ENCODE measurements at regions not wholly inside any gene's neighbourhood (a gene's known extent, or its start where the extent isn't known, plus 50 kb on each side); places are given as distances from the start of the nearest gene placed in this dataset.
A peak's percentile ranks its signal among the peaks of the same experiment; 100 is the strongest.

DNA sequence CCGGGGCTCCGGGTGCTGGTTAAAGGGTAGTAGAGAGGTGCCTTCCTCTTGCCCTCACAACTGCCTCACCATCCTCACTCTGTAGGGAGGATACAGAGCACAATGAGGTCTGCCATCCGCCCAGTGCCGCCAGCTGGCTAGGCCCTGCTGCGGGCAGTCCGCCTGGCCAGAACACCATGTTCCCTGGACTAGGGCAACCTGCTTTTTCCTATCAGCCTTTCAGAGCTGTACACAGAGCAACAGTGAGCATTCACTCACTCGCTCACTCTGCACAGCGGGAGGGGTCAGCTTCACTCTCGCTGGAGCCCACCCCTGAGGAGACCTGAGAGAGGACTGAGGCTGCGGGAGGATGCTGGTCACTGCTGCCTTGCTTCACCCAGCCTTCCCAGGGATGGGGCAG lies 218.7 kb upstream of the CHRNA7 start:
- H3K9me3 ChIP-seq (replicated peaks in 1 of 2; ENCODE audit: control insufficient read depth in 2 of 2, insufficient read depth in 1 of 2, low read depth in 1 of 2, low read length in 2 of 2) = no peaks in the 10 kb centered on the region
- no peak overlapping the region for H3K4me3 ChIP-seq (ENCODE audit: low read length in 2 of 2)
- no peak overlapping the region for H4K8ac ChIP-seq (ENCODE audit: low read depth, low read length)
- H3K14ac ChIP-seq (ENCODE audit: low read length) = peak overlapping the region; percentile 59
- H3K4ac ChIP-seq (ENCODE audit: low read length) = no peak overlapping the region
- H2BK5ac ChIP-seq (ENCODE audit: low read length) = no peak overlapping the region
- no peak overlapping the region for H3K23ac ChIP-seq (ENCODE audit: low read depth, low read length, poor library complexity)
- H3K27ac ChIP-seq (replicated peaks; ENCODE audit: low read length) = no peak overlapping the region
- no CpG with 5 or more reads among the region's 10 CpGs for WGBS, 2 donors (ENCODE audit: extremely low coverage in 2 of 2, insufficient read length in 2 of 2, insufficient replicate concordance in 1 of 2)
- H2AK5ac ChIP-seq (ENCODE audit: low read depth, low read length) = no peak overlapping the region
- no peak overlapping the region for H2BK120ac ChIP-seq (ENCODE audit: low read depth, low read length)
- H3K79me1 ChIP-seq (ENCODE audit: low read depth, low read length) = no peaks in the 10 kb centered on the region
- no peak overlapping the region for H3K9ac ChIP-seq (ENCODE audit: low read depth, low read length, poor library complexity)
- no peaks in the 10 kb centered on the region for H3K36me3 ChIP-seq (replicated peaks in 1 of 2; ENCODE audit: control insufficient read depth in 2 of 2, insufficient read depth in 2 of 2, low read length in 2 of 2)
- no peak overlapping the region for H4K91ac ChIP-seq (ENCODE audit: low read depth, low read length, poor library complexity)
- no peak overlapping the region for H3K4me2 ChIP-seq (ENCODE audit: insufficient read depth, low read length, poor library complexity, severe bottlenecking)
- no peak overlapping the region for H2AFZ ChIP-seq (ENCODE audit: low read length)
- no peak overlapping the region for H2BK15ac ChIP-seq (ENCODE audit: low read length)
- H3K27me3 ChIP-seq (ENCODE audit: control insufficient read depth in 3 of 3, insufficient read depth in 3 of 3, low read depth in 1 of 3, low read length in 3 of 3) = no peaks in the 10 kb centered on the region
- DNase-seq (ENCODE audit: low spot score) = no peak
- no peak overlapping the region for H2BK12ac ChIP-seq (ENCODE audit: low read length)
- no peaks in the 10 kb centered on the region for H3K4me1 ChIP-seq (ENCODE audit: control insufficient read depth in 2 of 2, insufficient read depth in 1 of 2, low read depth in 1 of 2, low read length in 2 of 2)
- H3K18ac ChIP-seq (ENCODE audit: low read length) = no peak overlapping the region

DNA sequence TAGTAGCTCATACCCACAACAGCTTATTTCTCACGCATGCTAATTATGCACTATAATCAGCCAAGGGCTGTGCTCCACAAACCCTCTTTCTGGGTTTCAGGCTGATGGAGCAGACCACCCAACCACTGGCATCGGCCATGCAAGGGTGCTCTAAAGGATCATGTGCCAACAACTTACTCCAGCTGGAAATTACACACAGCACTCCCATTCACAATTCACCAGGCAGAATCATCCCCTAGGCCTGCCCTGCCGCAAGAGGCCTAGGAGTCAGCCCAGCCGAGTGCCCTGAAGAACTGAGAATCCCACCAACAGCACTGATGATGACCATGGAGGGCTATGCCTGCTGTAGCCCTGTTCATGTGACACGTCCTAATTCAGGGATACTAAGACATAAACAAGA lies 216.2 kb upstream of the CHRNA7 start:
- no peak overlapping the region for H3K18ac ChIP-seq (ENCODE audit: low read length)
- no peak overlapping the region for H4K8ac ChIP-seq (ENCODE audit: low read depth, low read length)
- H3K27me3 ChIP-seq (ENCODE audit: control insufficient read depth in 3 of 3, insufficient read depth in 3 of 3, low read depth in 1 of 3, low read length in 3 of 3) = no peaks in the 10 kb centered on the region
- no peak overlapping the region for H3K14ac ChIP-seq (ENCODE audit: low read length)
- H3K4me3 ChIP-seq (ENCODE audit: low read length in 2 of 2) = no peak overlapping the region
- H2BK12ac ChIP-seq (ENCODE audit: low read length) = no peak overlapping the region
- no peak overlapping the region for H3K4me2 ChIP-seq (ENCODE audit: insufficient read depth, low read length, poor library complexity, severe bottlenecking)
- no peak overlapping the region for H3K4ac ChIP-seq (ENCODE audit: low read length)
- H2AFZ ChIP-seq (ENCODE audit: low read length) = no peak overlapping the region
- no peaks in the 10 kb centered on the region for H3K9me3 ChIP-seq (replicated peaks in 1 of 2; ENCODE audit: control insufficient read depth in 2 of 2, insufficient read depth in 1 of 2, low read depth in 1 of 2, low read length in 2 of 2)
- no peak overlapping the region for H2BK120ac ChIP-seq (ENCODE audit: low read depth, low read length)
- no peak overlapping the region for H3K9ac ChIP-seq (ENCODE audit: low read depth, low read length, poor library complexity)
- H2BK15ac ChIP-seq (ENCODE audit: low read length) = no peak overlapping the region
- no peak overlapping the region for H4K91ac ChIP-seq (ENCODE audit: low read depth, low read length, poor library complexity)
- no peaks in the 10 kb centered on the region for H3K79me1 ChIP-seq (ENCODE audit: low read depth, low read length)
- H2AK5ac ChIP-seq (ENCODE audit: low read depth, low read length) = no peak overlapping the region
- no peak overlapping the region for H3K27ac ChIP-seq (replicated peaks; ENCODE audit: low read length)
- no peaks in the 10 kb centered on the region for H3K36me3 ChIP-seq (replicated peaks in 1 of 2; ENCODE audit: control insufficient read depth in 2 of 2, insufficient read depth in 2 of 2, low read length in 2 of 2)
- H2BK5ac ChIP-seq (ENCODE audit: low read length) = no peak overlapping the region
- DNase-seq (ENCODE audit: low spot score) = no peak
- H3K23ac ChIP-seq (ENCODE audit: low read depth, low read length, poor library complexity) = no peak overlapping the region
- H3K4me1 ChIP-seq (ENCODE audit: control insufficient read depth in 2 of 2, insufficient read depth in 1 of 2, low read depth in 1 of 2, low read length in 2 of 2) = no peaks in the 10 kb centered on the region
- WGBS, 2 donors (ENCODE audit: extremely low coverage in 2 of 2, insufficient read length in 2 of 2, insufficient replicate concordance in 1 of 2) = no CpG with 5 or more reads among the region's 5 CpGs

DNA sequence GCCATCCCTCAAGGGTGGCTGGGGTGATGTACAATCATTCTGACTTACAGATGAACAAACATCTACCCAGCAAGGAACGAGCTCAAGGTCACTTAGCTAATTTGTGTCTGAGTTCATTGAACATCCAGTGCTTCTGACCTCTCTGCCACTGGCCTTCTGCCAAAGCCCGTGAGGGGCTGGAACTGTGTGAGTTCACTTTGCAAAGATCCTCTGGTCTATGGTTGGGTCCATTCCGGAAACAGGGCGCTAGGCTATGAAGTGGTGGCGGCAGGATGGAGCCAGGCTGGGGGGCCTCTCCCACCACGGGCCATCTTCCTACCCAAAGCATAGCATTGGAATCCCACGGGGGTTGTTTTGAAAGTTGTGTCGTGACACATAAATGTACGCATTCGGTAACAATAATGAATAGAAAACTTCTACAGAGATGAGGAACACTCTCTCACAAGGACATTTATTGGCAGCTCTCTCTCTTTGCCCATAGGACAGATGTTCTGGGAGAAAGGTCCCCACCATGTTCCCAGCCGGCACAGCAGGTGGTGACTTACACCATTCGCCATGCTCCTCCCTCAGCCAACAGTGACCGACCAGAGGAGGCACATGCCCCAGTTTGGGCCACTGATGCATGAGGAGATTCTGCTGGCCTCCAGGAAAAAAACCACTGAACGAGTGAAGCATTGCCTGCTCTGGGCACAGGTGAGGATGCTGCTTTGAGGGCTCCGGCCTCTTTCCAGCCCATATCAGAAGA lies 214.7 kb upstream of the CHRNA7 start:
- Histone ChIP-seq H2AFZ (ENCODE audit: low read length) (no peak overlapping the region), H3K36me3 (replicated peaks in 1 of 2; ENCODE audit: control insufficient read depth in 2 of 2, insufficient read depth in 2 of 2, low read length in 2 of 2) (no peaks in the 10 kb centered on the region), H2BK12ac (ENCODE audit: low read length) (no peak overlapping the region), H2AK5ac (ENCODE audit: low read depth, low read length) (no peak overlapping the region), H3K4me2 (ENCODE audit: insufficient read depth, low read length, poor library complexity, severe bottlenecking) (no peak overlapping the region), H4K91ac (ENCODE audit: low read depth, low read length, poor library complexity) (no peak overlapping the region), H3K9me3 (replicated peaks in 1 of 2; ENCODE audit: control insufficient read depth in 2 of 2, insufficient read depth in 1 of 2, low read depth in 1 of 2, low read length in 2 of 2) (no peaks in the 10 kb centered on the region), H3K14ac (ENCODE audit: low read length) (no peak overlapping the region), H3K23ac (ENCODE audit: low read depth, low read length, poor library complexity) (no peak overlapping the region), H3K27me3 (ENCODE audit: control insufficient read depth in 3 of 3, insufficient read depth in 3 of 3, low read depth in 1 of 3, low read length in 3 of 3) (no peaks in the 10 kb centered on the region), H3K18ac (ENCODE audit: low read length) (no peak overlapping the region), H4K8ac (ENCODE audit: low read depth, low read length) (no peak overlapping the region), H3K79me1 (ENCODE audit: low read depth, low read length) (no peaks in the 10 kb centered on the region), H3K4ac (ENCODE audit: low read length) (no peak overlapping the region), H3K27ac (replicated peaks; ENCODE audit: low read length) (no peak overlapping the region), H3K9ac (ENCODE audit: low read depth, low read length, poor library complexity) (no peak overlapping the region), H3K4me1 (ENCODE audit: control insufficient read depth in 2 of 2, insufficient read depth in 1 of 2, low read depth in 1 of 2, low read length in 2 of 2) (no peaks in the 10 kb centered on the region), H2BK120ac (ENCODE audit: low read depth, low read length) (no peak overlapping the region), H2BK15ac (ENCODE audit: low read length) (no peak overlapping the region), H2BK5ac (ENCODE audit: low read length) (no peak overlapping the region), H3K4me3 (ENCODE audit: low read length in 2 of 2) (peak overlapping the region in 1 of 2 donors; percentile 0)
- WGBS, 2 donors (ENCODE audit: extremely low coverage in 2 of 2, insufficient read length in 2 of 2, insufficient replicate concordance in 1 of 2) = no CpG with 5 or more reads among the region's 15 CpGs
- DNase-seq (ENCODE audit: low spot score) = no peak

DNA sequence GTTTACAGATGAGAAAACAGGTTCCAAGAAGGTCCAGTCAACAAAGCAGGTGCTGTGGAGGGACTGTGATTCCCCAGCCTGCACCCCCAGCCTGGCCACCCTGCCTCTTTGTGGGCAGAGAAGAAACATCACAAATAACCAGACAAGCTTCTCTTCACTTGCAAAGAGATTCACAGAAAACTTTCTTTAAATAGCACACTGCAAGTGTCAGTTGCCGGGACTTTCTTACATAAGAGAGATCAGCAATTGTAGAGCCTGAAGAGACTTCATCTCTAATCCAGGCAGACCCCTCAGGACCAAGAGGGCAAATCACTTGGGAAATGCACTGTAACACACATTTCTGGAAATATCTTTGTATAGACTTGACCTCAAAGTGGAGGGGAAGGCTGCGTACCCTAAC lies 207.9 kb upstream of the CHRNA7 start:
- Histone ChIP-seq H2BK120ac (ENCODE audit: low read depth, low read length) (no peak overlapping the region), H3K4me2 (ENCODE audit: insufficient read depth, low read length, poor library complexity, severe bottlenecking) (no peak overlapping the region), H3K9ac (ENCODE audit: low read depth, low read length, poor library complexity) (no peak overlapping the region), H3K23ac (ENCODE audit: low read depth, low read length, poor library complexity) (no peak overlapping the region), H4K91ac (ENCODE audit: low read depth, low read length, poor library complexity) (no peak overlapping the region), H3K4ac (ENCODE audit: low read length) (no peak overlapping the region), H2BK15ac (ENCODE audit: low read length) (no peak overlapping the region), H3K27ac (replicated peaks; ENCODE audit: low read length) (no peak overlapping the region), H2AK5ac (ENCODE audit: low read depth, low read length) (no peak overlapping the region), H3K27me3 (ENCODE audit: control insufficient read depth in 3 of 3, insufficient read depth in 3 of 3, low read depth in 1 of 3, low read length in 3 of 3) (no peaks in the 10 kb centered on the region), H3K36me3 (replicated peaks in 1 of 2; ENCODE audit: control insufficient read depth in 2 of 2, insufficient read depth in 2 of 2, low read length in 2 of 2) (no peaks in the 10 kb centered on the region), H4K8ac (ENCODE audit: low read depth, low read length) (no peak overlapping the region), H3K9me3 (replicated peaks in 1 of 2; ENCODE audit: control insufficient read depth in 2 of 2, insufficient read depth in 1 of 2, low read depth in 1 of 2, low read length in 2 of 2) (peaks cover 0 to 2% of the 10 kb centered on the region in 2 donors), H3K4me3 (ENCODE audit: low read length in 2 of 2) (no peak overlapping the region), H3K79me1 (ENCODE audit: low read depth, low read length) (no peaks in the 10 kb centered on the region), H2BK12ac (ENCODE audit: low read length) (no peak overlapping the region), H2AFZ (ENCODE audit: low read length) (no peak overlapping the region), H3K14ac (ENCODE audit: low read length) (no peak overlapping the region), H3K18ac (ENCODE audit: low read length) (no peak overlapping the region), H2BK5ac (ENCODE audit: low read length) (no peak overlapping the region), H3K4me1 (ENCODE audit: control insufficient read depth in 2 of 2, insufficient read depth in 1 of 2, low read depth in 1 of 2, low read length in 2 of 2) (no peaks in the 10 kb centered on the region)
- WGBS, 2 donors (ENCODE audit: extremely low coverage in 2 of 2, insufficient read length in 2 of 2, insufficient replicate concordance in 1 of 2) = no CpG with 5 or more reads among the region's 2 CpGs
- no peak for DNase-seq (ENCODE audit: low spot score)
